ENCODE measurements at regions not wholly inside any gene's neighbourhood (a gene's known extent, or its start where the extent isn't known, plus 50 kb on each side); places are given as distances from the start of the nearest gene placed in this dataset.
"Not testable (repeated sequence)": the region's sequence is repeated elsewhere in the genome, so short reads cannot be mapped to it uniquely, and the experiment has no call there.

GRCh38 chr3:153767601-153768560, 353.3 kb upstream of the ARHGEF26 start:
- DNase-seq, result no peak

DNA sequence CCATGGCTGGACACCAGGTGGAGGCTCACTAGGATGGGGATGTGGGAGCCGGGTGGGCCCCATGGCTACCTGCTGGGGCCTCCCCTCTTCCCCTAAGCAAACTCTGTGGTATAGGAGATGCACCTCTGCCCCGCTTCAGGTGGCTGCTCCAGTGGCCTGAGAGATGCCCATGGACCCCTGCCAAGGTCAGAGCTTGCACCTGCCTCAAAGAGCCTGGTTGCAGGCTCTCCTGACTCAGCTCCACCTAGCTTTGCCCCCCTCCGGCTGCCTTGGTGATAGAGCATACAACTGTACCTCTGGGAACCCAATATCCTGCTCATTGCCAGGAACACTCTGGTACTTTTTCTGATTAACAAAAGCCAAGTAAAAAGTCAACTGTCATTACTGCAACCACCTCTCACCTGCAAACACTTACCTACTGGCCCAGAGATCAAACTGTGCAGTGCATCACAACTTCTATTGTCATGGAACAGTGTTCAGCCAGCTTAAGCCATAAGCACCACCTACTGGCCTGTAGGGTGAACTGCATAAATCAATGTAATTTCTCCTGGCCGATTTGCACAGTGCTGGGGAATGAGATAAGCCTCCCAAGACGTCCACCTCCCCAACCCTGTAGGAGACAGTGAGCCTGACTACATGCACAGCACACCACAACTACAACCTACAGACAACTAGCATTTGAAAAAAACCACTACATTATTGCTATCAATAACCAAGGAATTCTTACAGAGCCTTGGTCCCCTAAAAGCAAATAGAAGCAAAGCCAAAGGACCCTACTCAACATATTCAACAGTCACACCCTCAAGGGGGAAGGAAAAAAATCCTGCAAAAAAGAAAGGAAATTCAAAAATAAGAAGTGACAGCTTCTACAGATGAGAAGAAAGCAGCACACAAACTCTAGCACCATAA, 352.4 kb upstream of the ARHGEF26 start:
- DNase-seq, result peak; percentile 34

DNA sequence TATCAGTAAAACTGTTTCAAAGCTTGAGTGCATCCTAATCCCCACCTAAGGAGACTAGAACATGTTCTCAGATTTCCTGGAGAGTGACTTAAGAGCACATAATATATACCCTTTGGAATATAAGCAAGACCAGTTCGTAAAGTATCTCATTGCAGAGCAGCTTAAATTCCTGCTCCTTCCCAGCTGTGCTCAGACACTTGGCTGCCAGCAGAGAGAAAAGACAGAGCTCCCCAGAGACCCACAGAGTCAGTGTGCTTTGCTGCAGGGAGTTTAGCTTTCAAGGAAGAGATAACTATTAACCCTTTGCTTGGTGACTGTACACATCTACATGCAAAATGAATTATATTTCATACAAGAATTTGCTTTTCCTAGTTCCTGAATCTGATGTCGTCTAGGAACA, 338.1 kb upstream of the ARHGEF26 start:
- no peak for DNase-seq

DNA sequence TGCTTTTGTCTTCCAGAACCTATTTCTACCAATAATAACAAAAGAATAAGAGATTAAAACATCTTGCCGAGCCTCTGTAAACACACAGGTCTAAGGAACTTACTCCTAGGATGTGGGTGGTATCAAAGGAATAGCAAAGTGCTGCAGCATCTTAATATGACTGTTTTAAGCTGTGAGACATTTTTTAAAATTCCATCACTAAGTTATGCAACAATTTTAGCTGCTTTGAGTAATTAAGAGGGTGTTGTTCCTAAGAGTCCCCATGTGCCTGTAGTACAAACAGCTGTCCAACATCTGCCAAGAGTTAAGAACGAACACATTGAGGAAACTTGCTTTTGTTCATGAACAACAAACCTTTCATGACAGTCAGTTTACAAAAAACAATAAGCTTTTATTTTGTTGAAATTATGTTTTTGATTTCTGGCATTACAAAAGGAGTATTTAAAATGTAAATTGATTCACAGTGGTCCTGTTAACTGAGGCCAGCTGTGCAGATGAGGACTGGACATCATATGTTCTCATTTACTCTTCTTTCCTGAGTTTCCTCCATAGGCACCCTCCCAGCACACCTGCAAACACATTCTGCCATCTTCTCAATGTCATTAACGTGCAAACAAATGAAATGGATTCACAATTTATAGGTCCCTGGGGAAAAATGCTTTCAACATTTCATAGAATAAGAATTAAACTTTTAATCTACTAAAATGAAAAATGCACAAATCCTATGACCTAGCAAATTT, 337.3 kb upstream of the ARHGEF26 start:
- DNase-seq, result no peak

DNA sequence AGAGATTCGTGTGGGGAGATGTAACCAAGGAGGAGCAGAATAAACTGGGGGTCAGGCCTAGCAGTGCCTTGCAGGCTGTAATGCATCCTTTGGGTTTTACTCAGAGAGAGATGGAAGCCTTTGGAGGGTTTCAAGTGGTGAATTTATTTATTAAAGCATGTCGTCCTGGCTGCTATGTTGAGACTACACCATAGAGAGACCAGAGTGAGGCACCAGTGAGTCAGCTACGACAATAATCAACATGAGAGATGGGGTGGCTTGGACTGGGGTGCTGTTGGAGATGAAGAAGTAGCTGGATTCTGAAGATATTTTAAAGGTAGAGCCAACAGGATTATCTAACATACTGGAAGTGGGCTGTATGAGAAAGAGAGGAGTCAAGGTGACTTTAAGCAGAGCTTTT, 335.3 kb upstream of the ARHGEF26 start:
- no peak for DNase-seq

DNA sequence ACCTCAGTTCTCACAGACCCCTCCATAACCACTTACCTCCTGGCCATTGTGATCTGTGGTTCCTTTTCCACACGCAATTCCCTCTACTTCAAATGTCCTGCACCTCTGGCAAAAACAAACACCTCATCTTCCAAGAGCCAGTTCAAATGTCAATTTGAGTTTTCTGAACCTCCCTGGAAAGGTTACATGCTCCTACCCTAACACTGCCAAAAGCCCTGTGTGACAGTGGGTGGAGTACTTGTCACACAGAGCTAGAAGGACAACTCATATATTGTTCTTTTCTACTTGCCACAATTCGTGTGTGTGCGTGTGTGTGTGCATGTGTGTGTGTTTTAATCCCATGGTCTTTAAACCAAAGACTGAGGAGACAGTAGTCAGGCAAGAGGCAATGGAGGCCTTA, 331.8 kb upstream of the ARHGEF26 start:
- no peak for DNase-seq

DNA sequence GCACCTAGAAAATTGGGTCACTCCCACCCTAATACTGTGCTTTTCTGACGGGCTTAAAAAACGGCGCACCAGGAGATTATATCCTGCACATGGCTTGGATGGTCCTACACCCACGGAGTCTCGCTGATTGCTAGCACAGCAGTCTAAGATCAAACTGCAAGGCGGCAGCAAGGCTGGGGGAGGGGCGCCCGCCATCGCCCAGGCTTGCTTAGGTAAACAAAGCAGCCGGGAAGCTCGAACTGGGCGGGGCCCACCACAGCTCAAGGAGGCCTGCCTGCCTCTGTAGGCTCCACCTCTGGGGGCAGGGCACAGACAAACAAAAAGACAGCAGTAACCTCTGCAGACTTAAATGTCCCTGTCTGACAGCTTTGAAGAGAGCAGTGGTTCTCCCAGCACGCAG, 324.1 kb upstream of the ARHGEF26 start:
- DNase-seq, result not testable (repeated sequence)

- no peak for DNase-seq
Observed at GRCh38 chr3:153809097-153809496, 312.1 kb upstream of the ARHGEF26 start.

DNA sequence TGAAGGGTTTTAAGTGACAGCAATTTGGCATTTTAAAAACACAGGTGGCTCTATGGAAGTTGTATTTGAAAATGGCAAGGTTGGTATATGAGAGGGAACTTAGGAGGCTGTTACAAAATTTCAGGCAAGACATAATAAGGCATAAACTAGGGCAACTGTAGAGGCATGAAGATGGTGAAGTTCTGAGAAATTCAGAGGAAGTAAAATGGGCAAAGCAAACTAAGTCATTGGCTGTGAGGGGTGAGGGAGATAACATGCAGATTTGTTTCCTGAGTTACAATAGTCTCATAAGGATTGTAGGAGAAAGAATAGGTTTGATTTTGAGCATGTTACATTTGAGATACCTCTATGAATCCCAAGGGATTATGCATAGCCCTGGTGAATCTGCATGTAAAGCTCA, 302.9 kb upstream of the ARHGEF26 start:
- no peak for DNase-seq

DNA sequence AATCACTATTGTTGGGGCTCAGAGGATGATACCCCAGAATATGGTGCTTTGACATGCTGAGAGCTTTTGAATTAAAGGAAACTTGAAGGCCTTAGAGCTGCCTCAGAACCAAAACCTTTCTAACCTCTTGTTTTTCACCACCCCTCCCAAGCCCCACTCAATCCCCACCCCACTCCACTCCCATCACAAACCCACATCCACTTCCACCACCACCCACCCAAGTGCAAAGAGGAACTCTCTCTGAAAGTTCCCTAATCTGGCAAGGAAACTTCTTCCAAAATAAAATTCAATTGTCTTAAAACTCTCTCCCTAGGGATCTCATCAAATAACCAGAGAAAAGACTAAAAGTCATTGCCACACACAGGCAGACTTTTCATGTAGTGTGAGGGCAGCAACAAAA, 301.2 kb upstream of the ARHGEF26 start:
- DNase-seq, result no peak

GRCh38 chr3:153828346-153828745, 292.8 kb upstream of the ARHGEF26 start:
- DNase-seq, result not testable (repeated sequence)

DNA sequence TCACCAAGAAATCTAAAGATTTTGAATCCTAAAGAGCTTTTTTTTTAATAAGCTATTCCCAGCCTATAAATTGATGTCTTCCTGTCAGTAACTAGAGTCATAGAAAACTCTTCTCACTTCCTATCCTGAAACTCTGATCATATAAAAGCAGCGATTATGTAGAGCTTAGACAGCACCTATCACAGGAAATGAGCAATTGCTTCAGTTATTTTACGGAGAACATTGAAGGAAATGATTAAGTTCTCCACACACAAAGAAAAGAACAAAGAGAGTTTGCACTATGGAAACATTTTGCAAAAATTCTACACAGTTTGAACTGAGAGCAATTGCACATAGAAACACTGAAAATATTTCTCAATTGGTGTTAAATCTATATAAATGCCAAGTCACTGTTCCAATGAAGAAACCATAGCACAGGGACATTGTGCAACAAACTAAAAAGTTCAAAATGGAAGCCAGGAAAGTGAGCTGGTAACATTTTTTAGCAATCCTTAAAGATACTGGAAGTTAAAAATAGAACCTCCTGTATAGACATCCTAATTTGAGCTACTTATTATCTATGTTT, 291.5 kb upstream of the ARHGEF26 start:
- DNase-seq, result no peak

GRCh38 chr3:153830552-153830951, 290.6 kb upstream of the ARHGEF26 start:
- DNase-seq, result no peak

GRCh38 chr3:153835540-153835939, 285.6 kb upstream of the ARHGEF26 start:
- no peak for DNase-seq

GRCh38 chr3:153840487-153840886, 280.7 kb upstream of the ARHGEF26 start:
- no peak for DNase-seq

- DNase-seq, result no peak
Observed at GRCh38 chr3:153843994-153844393, 277.2 kb upstream of the ARHGEF26 start.

DNA sequence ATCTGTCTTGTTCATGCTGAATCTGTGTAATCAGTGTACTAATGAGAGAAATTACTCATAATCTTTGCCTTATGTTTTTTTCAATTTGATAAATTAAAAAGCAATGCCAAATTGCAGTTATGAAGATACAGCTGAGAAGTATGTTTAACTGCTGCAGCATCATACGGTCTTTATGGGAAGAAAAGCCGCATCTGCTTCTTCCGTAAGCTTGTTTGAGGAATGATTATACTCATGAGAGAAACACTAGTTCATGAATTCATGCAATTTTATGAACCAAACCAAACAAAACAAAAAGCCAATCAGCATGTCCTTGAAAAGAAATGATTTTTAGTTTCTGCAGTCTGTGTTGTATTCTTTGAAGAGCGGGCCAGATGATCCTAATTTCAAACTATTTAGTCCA, 275.9 kb upstream of the ARHGEF26 start:
- DNase-seq, result no peak

DNA sequence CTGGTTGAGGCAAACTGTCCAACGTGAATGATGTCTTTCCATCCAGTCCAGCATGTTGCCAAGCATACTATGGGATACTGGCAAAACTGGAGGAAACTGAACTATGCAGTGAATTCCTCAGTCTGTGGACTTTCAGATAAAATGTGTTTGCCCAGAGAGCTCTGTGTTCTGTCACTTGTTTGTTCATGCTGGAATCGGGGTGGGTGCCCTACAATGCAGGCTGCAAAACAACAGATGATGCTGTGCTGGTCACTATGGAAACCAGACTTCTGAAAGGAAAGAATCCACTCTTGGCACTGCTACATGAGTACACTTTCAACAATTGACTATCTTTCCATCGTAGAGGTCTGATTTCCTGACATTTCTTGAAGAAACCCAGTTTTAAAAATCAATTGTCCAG, 272.5 kb upstream of the ARHGEF26 start:
- no peak for DNase-seq

DNA sequence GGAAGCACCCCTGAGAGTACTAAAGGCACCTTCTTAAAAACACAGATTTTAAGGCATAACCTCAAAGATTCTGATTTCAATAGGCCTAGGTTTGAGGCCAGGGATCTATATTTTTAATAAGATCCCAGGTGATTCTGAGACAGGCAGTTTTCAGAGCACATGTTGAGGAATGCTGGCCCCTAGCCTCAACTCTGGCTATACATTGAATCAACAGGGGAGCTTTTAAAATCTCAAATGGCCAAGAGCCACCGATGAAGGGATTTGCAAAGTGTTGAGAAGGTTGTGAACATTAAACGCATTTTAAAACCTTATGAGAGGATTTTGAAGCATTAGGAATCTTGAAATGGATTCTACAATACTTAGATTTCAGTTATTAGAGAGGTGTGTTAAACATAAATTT, 268.8 kb upstream of the ARHGEF26 start:
- DNase-seq, result no peak

- DNase-seq, result no peak
Observed at GRCh38 chr3:153853163-153853562, 268.0 kb upstream of the ARHGEF26 start.

DNA sequence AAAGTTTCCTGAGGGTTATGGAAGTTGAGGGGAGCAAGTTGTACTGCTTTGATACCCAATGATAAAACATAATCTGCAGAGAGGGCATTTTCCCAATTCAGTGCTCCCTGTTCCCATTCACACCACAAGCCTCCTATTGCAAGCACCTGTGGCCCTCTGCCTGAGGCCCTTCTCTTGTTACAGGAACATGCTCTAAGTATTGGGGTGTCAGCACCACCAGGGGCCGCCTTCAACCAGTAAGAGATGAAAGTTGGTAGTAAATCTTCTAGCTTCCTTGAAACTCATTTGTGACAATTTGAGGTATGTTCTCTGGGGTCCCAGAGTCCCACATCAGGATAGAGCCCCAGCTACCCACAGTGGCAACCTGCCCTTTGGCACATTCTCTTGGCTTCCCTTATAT, 265.4 kb upstream of the ARHGEF26 start:
- DNase-seq, result no peak

DNA sequence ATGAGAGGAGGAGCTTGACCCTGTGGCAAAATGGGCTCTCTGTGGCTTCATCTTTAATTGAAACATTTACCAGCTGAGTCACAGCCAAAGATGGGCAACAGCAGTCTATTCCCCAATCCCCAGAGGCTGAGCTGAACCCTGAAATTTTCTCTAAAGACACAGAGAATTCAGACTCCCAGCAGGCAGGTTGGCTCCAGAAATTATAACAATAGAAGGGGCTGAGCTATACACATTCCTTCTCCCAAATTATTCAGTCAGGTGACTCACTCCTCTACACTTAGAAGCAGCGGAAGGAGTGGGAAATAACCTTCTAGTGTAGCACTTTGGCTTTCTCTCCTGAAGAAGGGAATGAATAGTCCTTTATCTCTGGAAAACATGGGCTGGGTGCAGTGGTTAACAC, 264.3 kb upstream of the ARHGEF26 start:
- DNase-seq, result no peak

DNA sequence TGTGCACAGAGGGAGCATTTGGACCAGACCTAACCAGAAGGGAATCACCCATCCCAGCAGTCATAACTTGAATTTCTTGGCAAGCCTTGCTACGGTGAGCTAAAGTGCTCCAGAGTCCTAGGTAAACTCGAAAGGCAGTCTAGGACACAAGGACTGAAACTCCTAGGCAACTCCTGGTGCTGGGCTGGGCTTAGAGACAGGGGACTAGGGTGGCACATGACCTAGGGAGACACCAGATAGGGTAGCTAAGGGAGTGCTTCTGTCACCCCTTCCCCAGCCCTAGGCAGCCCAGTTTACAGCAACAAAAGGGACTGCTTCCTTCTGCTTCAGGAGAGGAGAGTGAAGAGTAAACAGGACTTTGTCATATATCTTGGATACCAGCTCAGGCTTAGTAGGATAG, 256.4 kb upstream of the ARHGEF26 start:
- no peak for DNase-seq
